H1 (cell line): ENCODE measurements at regions not wholly inside any gene's neighbourhood (a gene's known extent, or its start where the extent isn't known, plus 50 kb on each side); places are given as distances from the start of the nearest gene placed in this dataset.

ENCODE experiments used
- CTCF ChIA-PET: fragments of 300-600 bp; sonication (Branson Sonifier 250); formaldehyde crosslinking; loops from one replicate; lab custom pipeline; 2021; ENCODE audit not compliant: partially characterized antibody; lab: Charles Lee
- POLR2A ChIA-PET: fragments of 300-600 bp; sonication (Branson Sonifier 250); formaldehyde crosslinking; loops from one replicate; lab custom pipeline; 2021; ENCODE audit warnings: inconsistent platforms; ENCODE audit not compliant: partially characterized antibody; lab: Charles Lee
- DNase-seq, 2 experiments: peaks; one replicate each; pipeline versions ENCODE4 v3.0.0 to v3.0.0-alpha.2; 2010 to 2022; ENCODE audit warnings: low spot score in 2 of 2, low read depth in 1 of 2, mixed read lengths in 1 of 2
- FAIRE-seq: peaks from 2 replicates; lab custom pipeline; 2011; peaks lifted over from hg19 to GRCh38; lab: Jason Lieb, UNC
- H2AFZ ChIP-seq: 2 replicates; pipeline ENCODE4 v1.8.1; 2012; ENCODE audit warnings: low read length, inconsistent platforms
- H2AK5ac ChIP-seq: 2 replicates; pipeline ENCODE4 v1.6.1; 2013; ENCODE audit warnings: low read depth, low read length
- H2BK120ac ChIP-seq: replicated peaks from 2 replicates; pipeline ENCODE3; 2013; ENCODE audit warnings: low read depth, low read length, inconsistent platforms
- H2BK12ac ChIP-seq: 2 replicates; pipeline ENCODE4 v1.6.1; 2013; ENCODE audit warnings: low read depth, low read length
- H2BK15ac ChIP-seq: 2 replicates; pipeline ENCODE4 v1.6.1; 2013; ENCODE audit warnings: low read length
- H2BK20ac ChIP-seq: 2 replicates; pipeline ENCODE4 v1.6.1; 2013; ENCODE audit warnings: low read length
- H2BK5ac ChIP-seq: 2 replicates; pipeline ENCODE4 v1.6.1; 2013; ENCODE audit warnings: low read depth, low read length
- H3K14ac ChIP-seq: 2 replicates; pipeline ENCODE4 v1.6.1; 2013; ENCODE audit warnings: inconsistent platforms; ENCODE audit not compliant: insufficient read length
- H3K18ac ChIP-seq: 2 replicates; pipeline ENCODE4 v1.6.1; 2013; ENCODE audit warnings: low read length; ENCODE audit errors: extremely low read depth
- H3K23ac ChIP-seq: 2 replicates; pipeline ENCODE4 v1.6.1; 2013; ENCODE audit warnings: inconsistent platforms; ENCODE audit not compliant: insufficient read length
- H3K23me2 ChIP-seq: 2 replicates; pipeline ENCODE4 v1.6.1; 2013; ENCODE audit warnings: low read depth, low read length
- H3K27ac ChIP-seq: 2 replicates; pipeline ENCODE4 v1.6.1; 2011; ENCODE audit warnings: low read depth, low read length, inconsistent platforms
- H3K27me3 ChIP-seq, 4 experiments: replicated peaks in 1 of 4; 1 replicate in 1 of 4; 2 replicates in 3 of 4; pipeline versions ENCODE4 v1.6.1 to v1.8.1; 2011 to 2013; ENCODE audit warnings: low read length in 3 of 4, mild to moderate bottlenecking in 3 of 4, inconsistent platforms in 2 of 4, mixed read lengths in 2 of 4, moderate library complexity in 1 of 4; ENCODE audit not compliant: control insufficient read depth in 3 of 4, insufficient read depth in 3 of 4; ENCODE audit errors: extremely low read depth in 1 of 4
- H3K36me3 ChIP-seq, 4 experiments: 2 replicates each; pipeline versions ENCODE4 v1.6.1 to v1.8.1; 2011 to 2013; ENCODE audit warnings: mild to moderate bottlenecking in 4 of 4, low read length in 3 of 4, moderate library complexity in 2 of 4, control low read depth in 1 of 4, inconsistent platforms in 1 of 4; ENCODE audit not compliant: insufficient read depth in 4 of 4, control insufficient read depth in 2 of 4
- H3K4ac ChIP-seq: replicated peaks from 2 replicates; pipeline ENCODE3; 2013; ENCODE audit warnings: low read length, low read depth, mixed read lengths, inconsistent platforms; ENCODE audit not compliant: insufficient read length
- H3K4me1 ChIP-seq, 4 experiments: replicated peaks in 1 of 4; 1 replicate in 1 of 4; 2 replicates in 3 of 4; pipeline versions ENCODE4 v1.6.1 to v1.8.1; 2011 to 2013; ENCODE audit warnings: low read length in 3 of 4, inconsistent platforms in 2 of 4, mixed read lengths in 1 of 4; ENCODE audit not compliant: insufficient read depth in 4 of 4, control insufficient read depth in 3 of 4
- H3K4me2 ChIP-seq, 2 experiments: 2 replicates each; pipeline versions ENCODE4 v1.6.1 to v1.8.1; 2011 to 2013; ENCODE audit warnings: low read depth in 2 of 2, low read length in 2 of 2, control low read depth in 1 of 2, inconsistent platforms in 1 of 2, mild to moderate bottlenecking in 1 of 2; ENCODE audit not compliant: insufficient read depth in 1 of 2
- H3K4me3 ChIP-seq, 4 experiments: fragments of 200-600, 300-600 bp in 1 of 4; sonication (generic), shearing (Covaris generic), sonication (Bioruptor Twin) in 1 of 4; 2 replicates each; pipeline versions ENCODE4 v1.5.1 to v1.8.1; 2011 to 2016; ENCODE audit warnings: low read length in 4 of 4, low read depth in 3 of 4, control low read depth in 2 of 4, inconsistent platforms in 2 of 4, mild to moderate bottlenecking in 2 of 4, mixed read lengths in 1 of 4, moderate library complexity in 1 of 4; ENCODE audit not compliant: insufficient read depth in 2 of 4; ENCODE audit errors: extremely low read depth in 1 of 4
- H3K56ac ChIP-seq: replicated peaks from 2 replicates; pipeline ENCODE3; 2013; ENCODE audit warnings: low read depth, mild to moderate bottlenecking, mixed read lengths, low read length, inconsistent platforms; ENCODE audit not compliant: insufficient read length
- H3K79me1 ChIP-seq: 2 replicates; pipeline ENCODE4 v1.6.1; 2013; ENCODE audit warnings: low read depth, low read length, control low read depth
- H3K79me2 ChIP-seq, 2 experiments: 2 replicates each; pipeline versions ENCODE4 v1.6.1 to v1.8.1; 2012 to 2013; ENCODE audit warnings: low read length in 2 of 2, mild to moderate bottlenecking in 2 of 2, inconsistent platforms in 1 of 2; ENCODE audit not compliant: insufficient read depth in 2 of 2, control insufficient read depth in 1 of 2
- H3K9ac ChIP-seq, 4 experiments: replicated peaks in 1 of 4; 1 replicate in 1 of 4; 2 replicates in 3 of 4; pipeline versions ENCODE4 v1.6.1 to v1.8.1; 2011 to 2013; ENCODE audit warnings: low read depth in 3 of 4, low read length in 3 of 4, control low read depth in 2 of 4, mild to moderate bottlenecking in 2 of 4, moderate library complexity in 2 of 4, inconsistent platforms in 1 of 4; ENCODE audit errors: extremely low read depth in 1 of 4
- H3K9me3 ChIP-seq, 2 experiments: 2 replicates each; pipeline versions ENCODE4 v1.6.1 to v1.8.1; 2012 to 2013; ENCODE audit warnings: mild to moderate bottlenecking in 2 of 2, moderate library complexity in 2 of 2, control low read depth in 1 of 2, inconsistent platforms in 1 of 2, low read depth in 1 of 2, low read length in 1 of 2, mixed read lengths in 1 of 2; ENCODE audit not compliant: insufficient read depth in 2 of 2
- H4K20me1 ChIP-seq, 2 experiments: replicated peaks in 1 of 2; 2 replicates each; pipeline versions ENCODE3 to v1.8.1; 2011 to 2013; ENCODE audit warnings: inconsistent platforms in 2 of 2, low read length in 2 of 2, mild to moderate bottlenecking in 1 of 2; ENCODE audit not compliant: insufficient read depth in 2 of 2, control insufficient read depth in 1 of 2
- H4K5ac ChIP-seq: 2 replicates; pipeline ENCODE4 v1.6.1; 2013; ENCODE audit warnings: low read length, low read depth, mixed read lengths, inconsistent platforms; ENCODE audit not compliant: insufficient read length
- H4K8ac ChIP-seq: 2 replicates; pipeline ENCODE4 v1.8.0; 2013; ENCODE audit warnings: mild to moderate bottlenecking, moderate library complexity, low read length, inconsistent platforms; ENCODE audit not compliant: insufficient read depth; ENCODE audit errors: extremely low read depth
- H4K91ac ChIP-seq: replicated peaks from 2 replicates; pipeline ENCODE3; 2013; ENCODE audit warnings: low read length, mixed read lengths, inconsistent platforms; ENCODE audit not compliant: insufficient read length
- ATF3 ChIP-seq: IDR thresholded peaks from 2 replicates; pipeline ENCODE4 v1.6.1; 2011; ENCODE audit warnings: low read depth, mild to moderate bottlenecking, low read length; ENCODE audit not compliant: insufficient read depth
- BCL11A ChIP-seq, 2 experiments: IDR thresholded peaks; one replicate each; pipeline ENCODE4 v1.6.1; 2011; ENCODE audit warnings: low read depth in 2 of 2, low read length in 2 of 2, mild to moderate bottlenecking in 2 of 2
- BRCA1 ChIP-seq: IDR thresholded peaks from 2 replicates; pipeline ENCODE4 v1.6.1; 2012; ENCODE audit warnings: low read depth, low read length, improper control_type of control experiment
- CBX5 ChIP-seq: fragments of 300-800, 300-1000 bp; sonication (generic); IDR thresholded peaks from 2 replicates; pipeline ENCODE4 v1.7.1; 2016; ENCODE audit warnings: antibody characterized with exemption, low read length, low read depth
- CBX8 ChIP-seq: fragments of 300-800, 300-1000 bp; sonication (generic); IDR thresholded peaks from 2 replicates; pipeline ENCODE4 v1.7.1; 2016; ENCODE audit warnings: low read depth, low read length, borderline replicate concordance
- CREB1 ChIP-seq: IDR thresholded peaks from 2 replicates; pipeline ENCODE4 v1.6.1; 2012; ENCODE audit warnings: inconsistent platforms
- EZH2 ChIP-seq: fragments of 200-600 bp; sonication (generic); IDR thresholded peaks from 2 replicates; pipeline ENCODE4 v1.7.1; 2012; ENCODE audit warnings: low read depth, mild to moderate bottlenecking, moderate library complexity, low read length, inconsistent platforms; ENCODE audit not compliant: severe bottlenecking
- FOSL1 ChIP-seq: IDR thresholded peaks from 2 replicates; pipeline ENCODE4 v1.6.1; 2011; ENCODE audit warnings: mild to moderate bottlenecking, low read depth, low read length, moderate library complexity; ENCODE audit not compliant: insufficient read depth
- KDM1A ChIP-seq: fragments of 200-600, 300-600 bp; sonication (generic); IDR thresholded peaks from 2 replicates; pipeline ENCODE4 v1.7.1; 2016; ENCODE audit warnings: mild to moderate bottlenecking, low read length, borderline replicate concordance
- KDM5A ChIP-seq: fragments of 200-600 bp; IDR thresholded peaks from 2 replicates; pipeline ENCODE4 v1.7.1; 2012; ENCODE audit warnings: mild to moderate bottlenecking, low read length, inconsistent platforms, mixed read lengths
- PHF8 ChIP-seq: fragments of 200-600 bp; sonication (generic); conservative IDR thresholded peaks from 2 replicates; pipeline ENCODE4 v1.7.1; 2012; ENCODE audit warnings: low read depth, mild to moderate bottlenecking, inconsistent platforms, low read length, moderate library complexity
- POU5F1 ChIP-seq: IDR thresholded peaks from 2 replicates; pipeline ENCODE4 v1.6.1; 2011; ENCODE audit warnings: low read depth, mild to moderate bottlenecking, low read length, moderate library complexity
- RBBP5 ChIP-seq: IDR thresholded peaks from 2 replicates; pipeline ENCODE4 v1.7.1; 2012; ENCODE audit warnings: low read depth, mild to moderate bottlenecking, inconsistent platforms, low read length, moderate library complexity, borderline replicate concordance
- SRF ChIP-seq: IDR thresholded peaks from 2 replicates; pipeline ENCODE4 v1.6.1; 2011; ENCODE audit warnings: mild to moderate bottlenecking, low read depth, low read length, moderate library complexity
- WGBS, 2 experiments: shearing (Covaris generic) in 1 of 2; methylation state at CpG; one replicate each; pipeline versions ENCODE4 v1.1.6 to v1.1.7; 2013 to 2015; ENCODE audit warnings: low lambda C conversion rate in 2 of 2, mixed read lengths in 2 of 2, inconsistent platforms in 1 of 2, low coverage in 1 of 2, missing lambda C conversion rate in 1 of 2; ENCODE audit not compliant: insufficient replicate concordance in 2 of 2, insufficient coverage in 1 of 2, insufficient read length in 1 of 2; ENCODE audit errors: extremely low coverage in 1 of 2, missing lambda C conversion rate in 1 of 2; 5-methylcytosine and 5-hydroxymethylcytosine counted together

- Histone ChIP-seq H3K56ac (no peak overlapping the region), H3K14ac (no peak overlapping the region), H3K9me3 (no peaks in the 10 kb centered on the region), H3K4me2 (no peak overlapping the region), H3K79me2 (no peaks in the 10 kb centered on the region), H3K27ac (no peak overlapping the region), H2BK120ac (no peak overlapping the region), H3K36me3 (no peaks in the 10 kb centered on the region), H4K20me1 (no peaks in the 10 kb centered on the region), H3K23me2 (no peaks in the 10 kb centered on the region; the same call in 1 of the 2 replicates), H4K91ac (no peak overlapping the region), H2BK20ac (no peak overlapping the region), H3K4me3 (no peak overlapping the region), H3K27me3 (peaks cover 0 to 1% (median 0%) of the 10 kb centered on the region in 4 experiments; a peak in 1 of 7 replicates), H4K8ac (no peak overlapping the region), H2AK5ac (no peak overlapping the region), H2BK12ac (no peak overlapping the region), H3K9ac (no peak overlapping the region), H3K4me1 (no peaks in the 10 kb centered on the region), H3K4ac (no peak overlapping the region), H3K79me1 (no peaks in the 10 kb centered on the region), H3K18ac (no peak overlapping the region), H2BK15ac (no peak overlapping the region), H3K23ac (no peak overlapping the region), H4K5ac (no peak overlapping the region), H2AFZ (no peak overlapping the region), H2BK5ac (no peak overlapping the region)
- FAIRE-seq (no peak), DNase-seq (no peak)
- 100% methylated on average over 1 of the region's 1 CpG; no CpG with 5 or more reads in 1 of the 2 experiments for WGBS, 2 experiments
- TF ChIP-seq SRF: no peak
- no peak for TF ChIP-seq KDM5A
- no peak for TF ChIP-seq CBX8
- no peak for TF ChIP-seq CREB1
- no peak for TF ChIP-seq BCL11A (IDR thresholded peaks at IDR 0.05; ENCODE audit: low read depth in 2 of 2, low read length in 2 of 2)
- no peak for TF ChIP-seq EZH2
- no peak for TF ChIP-seq FOSL1
- TF ChIP-seq RBBP5: no peak
- no peak for TF ChIP-seq PHF8
- no peak for TF ChIP-seq ATF3
- no peak for TF ChIP-seq KDM1A
- no peak for TF ChIP-seq POU5F1
- no peak for TF ChIP-seq CBX5
- TF ChIP-seq BRCA1: no peak
- ChIA-PET POLR2A (no interaction called here), CTCF (no interaction called here)
Measured at GRCh38 chr5:93096561-93096960, 484.5 kb downstream of the NR2F1-AS1 start.
